CD4-positive, alpha-beta T cell treated with Interleukin-15 for 1 hour (primary cell): ENCODE measurements at regions not wholly inside any gene's neighbourhood (a gene's known extent, or its start where the extent isn't known, plus 50 kb on each side); places are given as distances from the start of the nearest gene placed in this dataset.

Source experiments
- DNase-seq: peaks from one replicate; pipeline ENCODE4 v3.0.0-alpha.2; 2020

DNA sequence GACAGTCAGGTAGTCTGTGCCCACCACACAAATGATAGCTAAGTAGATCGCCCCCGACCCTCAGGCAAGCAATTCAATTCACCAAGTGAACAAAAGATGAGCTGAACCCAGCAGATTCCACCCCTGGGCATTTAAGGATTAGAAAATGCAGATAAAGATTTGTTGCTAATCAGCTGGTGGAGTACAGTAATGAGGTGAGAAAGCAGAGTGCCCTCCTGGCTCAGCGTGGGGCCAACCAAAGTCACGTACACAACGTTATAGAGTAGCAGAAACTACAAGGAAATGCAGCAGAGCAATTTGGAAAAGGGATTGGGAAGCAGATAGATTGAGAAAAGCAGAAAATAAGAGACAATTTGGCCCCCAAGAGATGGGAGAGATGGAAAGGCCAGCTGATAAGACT is 91.2 kb downstream of the SOX9 start:
- DNase-seq = no peak

DNA sequence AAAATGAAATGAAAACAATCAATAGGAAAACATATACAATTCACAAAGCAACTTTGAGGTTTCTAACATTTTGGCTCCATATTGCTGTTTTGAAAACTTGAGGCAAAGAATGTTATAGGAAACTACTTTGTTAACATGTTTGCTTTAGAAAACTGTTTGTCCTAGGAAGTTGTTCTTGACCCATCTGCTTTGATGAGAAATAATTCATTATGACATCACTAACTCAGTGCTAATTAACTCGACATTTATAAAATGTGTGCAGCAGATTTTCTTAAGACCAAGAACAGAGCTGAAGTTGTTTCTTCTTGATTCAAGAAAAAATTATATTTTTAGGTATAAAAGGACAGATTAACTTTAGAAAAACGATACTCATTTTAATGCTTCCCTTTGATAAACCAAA is 94.7 kb downstream of the SOX9 start:
- no peak for DNase-seq

DNA sequence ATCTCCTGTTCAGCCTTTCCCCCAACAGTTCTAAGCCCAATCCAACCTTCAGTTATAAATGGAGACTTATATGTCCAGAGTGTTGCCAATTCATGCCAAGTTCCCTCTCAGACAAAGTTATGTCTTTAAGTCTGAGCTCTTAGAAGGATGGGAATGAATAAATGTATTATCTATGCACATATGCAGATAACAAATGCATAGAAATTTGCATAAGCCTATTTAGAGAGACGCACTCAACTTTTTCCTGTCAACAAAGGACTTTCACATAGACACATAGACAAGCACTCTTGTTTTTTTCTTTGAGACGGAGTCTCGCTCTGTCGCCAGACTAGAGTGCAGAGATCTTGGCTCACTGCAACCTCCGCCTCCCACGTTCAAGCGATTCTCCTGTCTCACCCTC is 95.1 kb downstream of the SOX9 start:
- no peak for DNase-seq

DNA sequence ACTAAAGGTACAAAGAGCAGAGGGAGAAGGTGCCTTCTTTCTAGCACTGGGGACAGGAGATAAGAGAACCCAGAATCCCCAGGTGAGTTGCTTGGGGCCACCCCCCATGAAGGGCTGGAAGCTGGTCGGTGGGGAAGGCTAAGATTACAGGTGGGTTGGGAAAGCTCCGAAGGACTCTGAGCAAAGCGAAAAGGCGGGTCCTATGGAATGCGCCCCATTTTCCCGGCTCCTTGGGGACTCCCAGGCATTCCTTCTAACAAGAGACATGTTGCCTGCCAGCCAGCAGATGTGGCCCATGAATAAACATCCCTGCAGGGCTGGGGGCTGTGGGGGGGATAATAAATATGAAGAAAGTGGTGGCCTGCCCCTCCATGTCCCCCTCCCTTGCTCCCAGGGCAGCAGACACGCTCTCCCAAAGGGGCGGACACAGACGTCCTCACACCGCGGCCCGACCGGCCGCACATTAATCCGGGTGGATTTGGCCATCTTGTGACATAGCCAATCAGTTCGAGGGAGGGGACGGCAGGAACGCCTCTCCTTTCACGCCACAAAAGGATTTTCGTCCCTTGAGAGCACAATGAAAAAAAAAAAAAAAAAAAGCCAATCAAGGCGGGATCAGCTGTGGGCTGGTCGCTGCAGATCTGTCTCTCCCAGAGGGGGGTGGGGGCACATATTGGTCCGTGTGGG is 98.5 kb downstream of the SOX9 start:
- no peak for DNase-seq

DNA sequence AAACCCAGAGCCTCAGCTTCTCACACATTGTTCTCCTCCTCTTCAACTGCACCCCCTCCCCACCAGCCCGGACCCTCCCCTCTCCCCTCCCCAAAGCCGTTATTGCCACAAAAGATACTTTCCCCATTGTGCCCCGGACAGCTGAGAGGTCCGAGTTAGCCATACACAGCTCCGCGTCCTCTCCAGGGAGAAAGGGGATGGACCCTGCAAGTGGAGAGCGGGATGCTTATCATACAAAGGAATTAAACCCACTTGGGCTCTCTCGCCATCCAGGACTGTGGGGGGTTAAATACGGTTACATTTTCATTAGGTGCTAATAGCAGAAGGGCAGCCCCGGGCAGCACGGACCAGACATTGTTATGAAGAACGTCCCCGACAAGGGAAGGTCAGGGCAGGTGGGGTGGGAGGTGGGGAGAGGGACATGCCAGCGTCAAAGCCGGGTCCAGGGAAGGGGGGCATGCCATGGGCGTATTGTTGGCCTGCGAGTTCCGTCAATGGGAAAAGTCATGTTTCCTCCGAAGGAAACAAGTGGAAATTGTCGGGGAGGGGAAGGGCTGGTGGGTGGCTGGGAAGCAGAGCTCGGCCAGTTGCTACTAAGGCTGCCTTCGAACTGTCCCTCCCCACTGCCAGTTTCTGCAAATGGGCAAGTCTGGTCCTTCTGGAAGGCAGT is 99.1 kb downstream of the SOX9 start:
- DNase-seq = no peak

DNA sequence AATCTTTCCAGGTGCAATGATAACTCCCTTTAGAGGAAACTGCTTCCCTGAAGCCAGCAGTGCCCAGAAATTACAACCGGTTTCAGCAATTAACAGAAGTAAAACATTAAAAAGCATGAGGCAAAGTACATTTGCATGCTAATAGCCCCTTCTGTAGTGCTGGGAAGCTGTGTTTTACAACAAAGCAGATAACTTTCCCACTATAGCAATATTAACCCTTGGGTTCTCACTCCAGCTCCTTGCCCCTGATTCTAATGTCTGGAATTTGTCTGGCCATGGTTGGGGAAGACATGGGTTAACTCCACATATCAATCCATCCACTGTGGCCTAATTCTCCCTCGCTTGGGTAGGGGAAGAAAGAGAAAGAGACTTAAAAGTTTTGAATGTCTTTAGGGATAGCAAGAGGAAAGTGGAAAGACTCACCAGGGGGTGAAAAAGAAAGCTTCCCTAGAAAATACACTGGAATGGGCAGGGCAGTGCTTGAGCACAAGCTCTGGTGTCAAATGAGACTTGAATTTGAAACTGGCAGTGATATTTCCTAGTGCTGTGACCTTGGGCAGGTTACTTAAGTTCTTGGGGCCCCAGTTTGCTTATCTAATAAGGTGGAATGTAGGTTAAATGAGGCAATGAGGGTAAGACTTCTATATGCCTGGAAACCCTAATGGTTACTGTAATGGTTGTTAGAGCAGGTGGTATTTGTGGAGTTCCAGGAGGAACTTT is 102.0 kb downstream of the SOX9 start:
- DNase-seq = no peak

DNA sequence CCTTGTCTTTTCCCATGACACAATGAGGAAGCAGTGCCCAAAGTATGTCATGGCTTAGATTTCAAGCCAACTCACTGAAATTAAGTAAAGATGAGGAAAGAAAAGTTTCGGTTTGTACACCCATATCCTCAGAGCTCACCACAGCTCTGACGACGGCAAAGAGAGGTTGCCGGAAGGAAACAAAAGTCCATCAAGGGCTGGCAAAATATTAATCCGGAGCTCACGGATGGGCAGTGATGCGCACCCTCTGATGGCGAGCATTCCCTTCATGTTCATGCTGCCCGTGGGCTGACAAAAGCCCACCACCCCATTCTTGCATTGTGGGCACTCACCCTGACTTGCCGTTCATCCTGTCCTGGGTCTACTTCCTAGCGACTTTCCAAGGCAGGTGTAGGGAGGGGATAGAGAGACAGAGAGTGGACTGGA is 103.1 kb downstream of the SOX9 start:
- DNase-seq = no peak

DNA sequence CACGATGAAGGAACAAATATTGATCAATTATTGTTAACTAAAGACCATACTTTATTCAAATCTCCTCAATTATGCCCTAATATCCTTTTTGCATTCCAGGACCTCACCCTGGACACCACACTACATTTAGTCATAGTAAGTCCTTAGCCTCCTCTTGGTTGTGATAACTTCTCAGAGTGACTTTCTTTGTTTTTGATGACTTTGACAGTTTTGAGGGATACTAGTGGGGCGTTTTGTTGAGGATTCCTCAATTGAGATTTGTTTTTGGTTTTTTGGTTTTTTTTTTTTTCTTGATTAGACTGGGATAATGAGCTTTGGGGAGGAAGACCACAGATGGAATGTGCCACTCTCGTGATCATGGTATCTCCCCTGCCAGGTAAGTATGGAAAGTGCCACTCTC is 105.5 kb downstream of the SOX9 start:
- no peak for DNase-seq

DNA sequence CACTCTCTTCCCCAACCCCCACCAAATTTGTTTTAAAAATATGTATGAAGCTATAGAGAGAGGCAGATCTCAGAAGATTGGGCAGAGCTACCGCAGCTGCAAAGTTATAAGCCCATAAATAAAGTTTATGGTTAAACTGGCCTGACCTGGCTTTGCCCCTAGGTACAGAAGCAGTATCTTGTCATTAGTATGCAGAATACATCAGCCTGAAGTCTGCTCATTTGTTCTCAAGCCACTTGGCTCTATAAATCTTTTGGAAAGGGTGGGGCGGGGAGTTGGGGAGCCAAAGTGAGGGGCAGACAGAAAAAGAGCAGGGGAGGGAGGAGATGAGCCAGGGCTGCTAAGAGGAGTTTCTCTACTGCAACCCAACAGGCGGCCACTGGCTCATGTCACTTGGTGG is 113.2 kb downstream of the SOX9 start:
- no peak for DNase-seq

DNA sequence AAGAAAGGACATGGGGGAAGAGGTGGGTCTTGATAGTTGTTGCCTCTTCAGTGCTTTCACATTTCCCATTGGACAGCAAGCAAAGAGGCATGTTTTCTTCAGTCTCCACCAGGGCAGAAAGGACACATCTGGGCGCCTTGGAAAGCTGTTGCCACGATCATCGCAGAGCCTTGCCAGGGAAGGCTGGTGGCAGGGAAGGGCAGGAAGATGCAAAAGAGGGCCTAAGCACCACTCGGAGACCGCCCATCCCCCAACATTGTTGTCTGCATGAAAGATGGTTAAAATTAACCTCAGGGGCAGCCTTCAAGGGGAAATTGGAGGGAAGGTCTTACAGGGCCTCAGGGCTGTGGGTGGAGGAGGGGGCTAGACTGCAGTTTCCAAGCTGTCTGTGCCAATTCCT is 114.2 kb downstream of the SOX9 start:
- no peak for DNase-seq

DNA sequence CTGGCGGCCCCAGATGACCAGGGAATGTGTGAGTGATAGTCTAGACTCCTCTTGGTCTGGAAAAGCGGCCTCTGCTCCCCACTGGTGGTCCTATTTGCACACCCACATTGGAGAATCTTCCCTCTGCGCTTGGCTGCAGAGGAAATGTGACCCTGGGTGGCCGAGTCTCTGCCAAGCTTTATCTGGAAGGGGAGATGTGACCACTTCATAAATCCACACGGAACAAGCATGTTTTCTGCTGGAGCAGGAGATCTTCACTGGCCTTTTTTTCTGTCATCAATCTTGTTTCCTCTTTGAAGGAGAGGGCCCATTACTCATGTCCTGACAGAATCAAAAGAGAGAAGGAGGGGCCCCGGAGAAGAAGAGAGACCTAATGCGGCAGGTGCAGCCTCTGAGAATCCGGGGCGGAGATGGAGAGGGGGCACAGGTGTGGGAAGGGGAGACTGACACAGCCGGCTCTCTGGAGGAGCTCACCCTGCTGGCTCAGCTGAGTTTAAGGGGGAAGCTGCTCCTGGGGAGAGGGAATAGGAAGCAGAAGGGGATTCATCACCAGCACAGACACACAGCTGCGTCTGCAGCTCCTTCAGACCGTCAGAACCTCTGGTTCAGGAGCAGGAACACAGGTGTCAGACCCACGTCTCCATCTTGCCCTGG is 116.3 kb downstream of the SOX9 start:
- DNase-seq = no peak

DNA sequence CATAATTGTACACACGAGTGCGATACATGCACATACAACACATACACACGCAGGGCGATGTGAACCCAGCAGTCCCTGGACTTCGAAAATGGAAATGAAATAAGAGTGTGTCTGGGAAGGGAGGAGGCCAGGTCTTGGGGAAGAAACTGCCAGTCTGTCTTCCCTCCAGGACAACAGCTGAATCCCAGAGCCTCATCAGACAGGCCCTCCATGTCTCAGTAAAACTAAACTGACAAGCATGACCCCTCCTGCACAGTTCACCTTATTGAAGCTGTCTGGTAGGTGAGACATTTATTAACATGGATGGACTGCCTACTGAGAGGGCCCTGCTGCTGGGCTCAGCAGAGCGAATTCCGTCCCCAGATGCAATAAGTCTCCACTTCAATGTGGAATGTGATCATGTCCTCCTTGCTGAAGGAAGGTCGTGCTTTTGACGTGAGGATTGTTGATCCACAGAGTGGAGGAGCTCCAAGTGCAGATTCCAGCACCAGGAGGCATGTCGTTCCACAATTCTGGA is 117.4 kb downstream of the SOX9 start:
- no peak for DNase-seq

DNA sequence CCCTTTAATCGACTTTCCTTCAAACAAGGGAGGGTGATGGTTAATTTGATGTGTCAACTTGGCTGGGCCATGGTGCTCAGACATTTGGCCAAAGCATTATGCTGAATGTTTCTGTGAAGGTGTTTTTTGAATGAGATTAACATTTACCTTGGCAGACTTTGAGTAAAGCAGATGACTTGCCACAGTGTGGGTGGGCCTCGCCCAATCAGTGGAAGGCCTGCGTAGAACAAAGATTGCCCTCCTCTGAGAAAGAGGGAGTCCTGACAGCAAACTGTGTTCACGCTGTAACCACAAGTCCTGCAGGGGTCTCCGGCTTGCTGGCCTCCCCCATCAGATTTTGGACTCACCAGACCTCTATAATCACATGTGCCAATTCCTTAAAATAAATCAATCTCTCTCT is 118.7 kb downstream of the SOX9 start:
- DNase-seq = no peak

DNA sequence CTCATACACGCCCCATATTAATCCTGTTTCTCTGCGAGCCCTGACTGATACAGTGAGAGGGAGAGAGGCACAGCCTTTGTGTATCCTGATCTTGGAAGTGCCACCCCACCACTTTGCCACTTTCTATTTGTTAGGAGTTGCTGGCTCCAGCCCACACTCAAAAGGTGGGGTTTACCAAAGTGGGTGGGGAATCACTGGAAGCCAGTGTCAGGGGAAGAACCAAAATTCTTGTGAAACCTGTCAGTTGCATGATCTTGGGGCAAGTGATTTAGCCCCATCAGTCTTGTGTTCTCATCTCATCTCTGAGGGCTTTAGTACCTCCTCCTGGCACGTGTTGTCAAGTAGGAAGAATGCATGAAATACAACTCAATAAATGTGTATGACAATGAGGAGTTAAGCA is 119.5 kb downstream of the SOX9 start:
- DNase-seq = no peak

DNA sequence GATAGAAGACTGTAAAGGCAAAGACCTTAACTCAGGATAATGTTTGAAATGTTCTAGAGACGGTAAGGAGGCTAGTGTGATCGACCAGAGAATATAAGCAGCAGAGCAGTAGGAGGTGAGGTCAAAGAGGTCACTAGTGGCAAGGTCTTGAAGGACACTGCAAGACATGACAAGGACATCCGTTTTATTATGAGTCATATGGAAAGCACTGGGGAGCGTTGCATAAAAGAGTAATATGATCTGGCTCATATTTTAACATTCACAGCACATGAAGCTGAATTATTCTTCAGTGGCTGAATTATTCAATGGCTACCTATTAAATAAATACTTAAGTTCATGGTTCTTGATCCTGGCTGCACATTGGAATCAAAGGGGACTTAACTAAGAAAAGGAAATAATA is 123.7 kb downstream of the SOX9 start:
- no peak for DNase-seq

DNA sequence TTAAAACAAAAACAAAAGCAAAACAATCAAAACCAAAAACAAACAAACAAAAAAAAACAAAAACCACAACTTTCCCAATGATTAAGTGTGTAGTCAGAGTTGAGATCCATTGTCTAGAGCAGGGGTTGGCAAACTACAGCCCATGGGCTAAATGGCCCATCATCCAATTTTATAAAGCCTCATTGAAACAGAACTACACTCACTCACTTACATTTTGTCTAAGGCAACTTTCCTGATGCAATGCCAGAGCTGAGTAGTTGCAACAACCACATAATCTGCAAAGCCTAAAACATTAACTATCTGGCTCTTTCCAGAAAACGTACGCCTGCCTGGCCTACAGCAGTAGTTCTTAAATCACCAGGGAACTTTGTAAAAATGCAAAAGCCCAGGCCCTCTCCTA is 124.1 kb downstream of the SOX9 start:
- no peak for DNase-seq

DNA sequence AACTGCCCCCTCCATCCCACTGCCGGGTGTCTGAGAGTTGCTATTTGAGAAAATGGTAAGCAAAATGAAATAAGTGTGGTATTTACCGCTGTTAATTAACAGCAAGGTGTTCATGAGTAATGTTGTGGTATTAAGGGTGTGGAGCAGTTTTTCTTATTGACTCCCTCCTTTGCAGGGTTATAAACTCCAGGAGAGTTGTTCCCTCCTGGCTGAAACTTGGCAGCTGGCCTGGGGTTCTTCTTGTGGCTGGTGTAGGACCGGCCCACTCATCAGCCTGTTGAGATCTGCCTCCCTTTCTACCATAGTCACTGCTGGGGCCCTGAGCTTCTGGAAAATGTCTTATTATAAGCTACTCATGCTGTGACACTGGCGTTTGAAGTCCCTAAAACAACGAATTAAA is 128.6 kb downstream of the SOX9 start:
- DNase-seq = no peak

DNA sequence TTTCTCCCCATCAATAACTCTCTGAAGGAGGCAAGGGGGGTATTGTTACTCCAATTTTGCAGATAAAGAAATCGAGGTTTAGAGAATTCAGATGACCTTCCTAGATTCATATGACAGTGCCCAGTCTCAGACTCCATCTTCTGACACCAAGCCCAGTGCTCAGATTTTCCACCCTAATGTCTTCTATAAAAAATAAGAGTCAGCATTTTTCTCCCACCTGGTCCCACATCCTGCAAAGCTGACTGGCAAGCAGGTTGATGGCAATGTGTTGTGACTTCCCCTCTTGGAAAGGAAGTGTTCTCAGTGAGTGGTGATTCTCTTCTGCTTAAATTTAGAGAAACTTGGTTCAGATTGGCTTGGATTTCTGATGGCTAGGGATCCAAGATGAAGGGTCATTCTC is 129.4 kb downstream of the SOX9 start:
- DNase-seq = no peak

DNA sequence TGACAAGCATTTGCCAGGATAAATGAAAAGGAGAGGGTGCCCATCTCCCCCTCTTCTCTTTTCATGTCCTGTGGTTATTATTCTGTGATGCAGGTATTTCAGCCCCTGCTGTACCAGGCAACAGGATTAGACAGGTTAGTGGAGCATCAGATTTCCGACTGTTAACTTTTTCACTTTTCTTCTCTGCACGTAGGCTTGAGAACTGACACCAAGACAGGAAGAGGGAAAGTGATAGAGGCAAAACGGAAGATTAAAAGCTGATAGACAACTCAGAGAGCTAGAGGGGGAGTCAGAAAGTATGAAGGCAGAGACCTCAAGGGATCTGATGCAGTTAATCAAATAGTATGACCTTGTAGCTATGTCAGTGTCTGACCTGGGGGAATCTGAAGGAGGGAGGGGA is 132.8 kb downstream of the SOX9 start:
- no peak for DNase-seq

DNA sequence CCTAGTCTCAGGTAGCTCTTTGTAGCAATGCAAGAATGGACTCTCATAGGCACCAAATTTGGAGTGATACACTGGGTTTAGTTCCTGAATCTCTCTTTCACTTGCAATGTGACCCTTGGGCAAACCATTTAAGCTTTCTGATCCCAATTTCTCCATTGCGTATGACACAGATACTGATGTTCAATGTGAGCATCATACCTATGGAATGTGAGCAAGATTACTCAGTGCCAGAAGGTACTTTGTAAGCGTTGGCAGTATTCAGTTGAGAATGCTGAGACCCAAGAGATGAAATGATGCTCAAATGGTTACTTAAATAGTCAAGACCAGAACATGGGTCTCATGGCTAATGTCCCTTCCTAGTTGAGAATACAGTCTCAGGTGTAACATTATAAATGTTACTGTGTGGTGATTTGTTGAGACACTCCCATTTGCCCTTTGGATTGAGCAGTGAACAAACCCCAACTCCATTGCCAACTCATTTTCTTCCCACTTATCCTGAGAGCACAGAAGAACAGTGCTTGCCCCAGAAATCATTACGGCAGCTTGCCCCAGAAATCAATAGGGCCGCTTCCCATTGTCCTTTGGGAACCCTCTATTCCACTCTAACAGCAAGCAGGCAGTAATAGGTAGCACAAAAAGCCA is 134.1 kb downstream of the SOX9 start:
- no peak for DNase-seq

DNA sequence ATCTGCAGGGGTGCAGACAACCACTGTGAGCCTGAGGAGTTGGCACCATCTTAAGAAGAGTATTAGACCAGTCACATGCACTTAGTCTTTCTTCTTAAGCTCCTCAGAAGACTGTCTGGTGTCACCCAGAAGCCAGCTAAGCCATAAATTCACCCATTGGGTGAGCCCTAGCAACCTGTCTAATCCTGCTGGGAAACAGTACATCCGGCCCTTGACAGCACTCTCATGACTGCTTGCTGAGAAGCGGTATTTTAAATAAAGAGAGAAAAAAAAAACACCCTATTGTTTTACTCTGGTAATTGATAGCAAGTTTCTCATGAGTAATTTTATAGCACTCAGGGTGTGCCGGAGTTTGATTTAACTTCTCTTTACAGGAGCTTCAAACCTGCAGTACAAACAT is 134.7 kb downstream of the SOX9 start:
- DNase-seq = no peak

DNA sequence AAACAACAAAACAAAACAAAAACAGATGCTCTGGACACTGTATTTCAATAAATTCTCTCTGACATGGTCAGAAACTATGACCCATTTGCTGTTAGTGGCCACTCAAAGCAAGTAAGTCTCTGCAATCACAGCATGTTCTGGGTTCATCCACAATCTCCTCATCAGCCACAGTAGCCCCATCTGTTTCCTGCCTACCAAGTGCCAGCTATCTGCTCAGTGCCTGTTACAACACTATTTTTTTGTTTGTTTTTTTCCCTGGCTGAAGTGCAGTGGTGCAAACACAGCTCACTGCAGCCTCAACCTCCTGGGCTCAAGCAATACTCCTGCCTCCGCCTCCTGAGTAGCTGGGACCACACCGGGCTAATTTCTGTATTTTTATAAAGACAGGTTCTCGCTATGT is 137.9 kb downstream of the SOX9 start:
- DNase-seq = no peak

DNA sequence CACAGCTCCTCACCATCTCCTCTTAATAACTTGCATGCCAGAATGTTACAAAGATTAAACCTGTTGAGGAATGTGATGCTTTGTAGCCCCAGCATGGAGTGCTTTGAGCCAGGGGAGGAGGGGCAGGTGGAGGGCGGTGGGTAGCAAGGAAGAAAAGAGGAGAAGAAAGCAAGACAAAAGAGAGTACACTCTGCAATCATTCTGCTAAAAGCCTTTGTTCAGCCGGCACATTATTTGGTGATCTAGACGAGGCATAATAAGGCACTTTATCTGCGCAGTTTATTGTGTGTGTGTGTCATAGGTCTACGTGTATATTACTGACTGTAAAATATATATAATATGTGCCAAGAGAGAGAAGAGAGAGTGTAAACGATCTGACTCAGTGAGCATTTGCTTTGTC is 139.1 kb downstream of the SOX9 start:
- DNase-seq = no peak
